Naive thymus-derived CD4-positive, alpha-beta T cell (primary cell): ENCODE measurements at regions not wholly inside any gene's neighbourhood (a gene's known extent, or its start where the extent isn't known, plus 50 kb on each side); places are given as distances from the start of the nearest gene placed in this dataset.

Source experiments
- ATAC-seq: fragments of 150-1000 bp; cut with Tn5 transposase; 2 replicates; pipeline ENCODE4 v1.10.0; 2021; ENCODE audit warnings: mild to moderate bottlenecking, moderate library complexity
- CTCF ChIA-PET: fragments of 350-600 bp; sonication (Branson Sonifier 250); formaldehyde crosslinking; loops from one replicate; lab custom pipeline; 2021; ENCODE audit warnings: antibody characterized with exemption; lab: Charles Lee
- POLR2A ChIA-PET: fragments of 350-600 bp; sonication (Branson Sonifier 250); formaldehyde crosslinking; loops from one replicate; lab custom pipeline; 2021; ENCODE audit warnings: antibody characterized with exemption, inconsistent platforms; lab: Charles Lee
- DNase-seq, 9 donors: peaks; one replicate each; pipeline versions ENCODE4 v3.0.0 to v3.0.0-alpha.2; 2020 to 2022; ENCODE audit warnings: mixed read lengths in 1 of 9
- H3K27ac ChIP-seq: one replicate; pipeline ENCODE4 v1.7.0; 2013; ENCODE audit warnings: mild to moderate bottlenecking, low read depth, low read length, moderate library complexity
- H3K27me3 ChIP-seq, 2 donors: one replicate each; pipeline ENCODE4 v1.7.0; 2013; ENCODE audit warnings: low read length in 2 of 2, mild to moderate bottlenecking in 2 of 2, moderate library complexity in 2 of 2; ENCODE audit not compliant: control insufficient read depth in 2 of 2, insufficient read depth in 2 of 2
- H3K36me3 ChIP-seq, 3 experiments: 1 replicate in 2 of 3; 2 replicates in 1 of 3; pipeline ENCODE4 v1.7.0; 2013; ENCODE audit warnings: low read length in 3 of 3, mild to moderate bottlenecking in 3 of 3, moderate library complexity in 1 of 3; ENCODE audit not compliant: insufficient read depth in 3 of 3, control insufficient read depth in 2 of 3
- H3K4me1 ChIP-seq, 2 donors: one replicate each; pipeline ENCODE4 v1.7.0; 2013; ENCODE audit warnings: low read length in 2 of 2, mild to moderate bottlenecking in 2 of 2, moderate library complexity in 1 of 2; ENCODE audit not compliant: control insufficient read depth in 2 of 2, insufficient read depth in 2 of 2
- H3K4me3 ChIP-seq: 2 replicates; pipeline ENCODE4 v1.7.0; 2013; ENCODE audit warnings: mild to moderate bottlenecking, low read length
- H3K9me3 ChIP-seq, 3 experiments: 1 replicate in 2 of 3; 2 replicates in 1 of 3; pipeline ENCODE4 v1.7.0; 2013; ENCODE audit warnings: low read length in 3 of 3; ENCODE audit not compliant: control insufficient read depth in 2 of 3
- H3K27ac Mint-ChIP-seq, 9 donors: one replicate each; pipeline ENCODE4 v1.8.0; 2020 to 2022; ENCODE audit warnings: mixed read lengths in 9 of 9, mild to moderate bottlenecking in 8 of 9, moderate library complexity in 5 of 9, inconsistent platforms in 2 of 9
- H3K27me3 Mint-ChIP-seq, 5 donors: one replicate each; pipeline ENCODE4 v1.8.0; 2021 to 2022; ENCODE audit warnings: mixed read lengths in 5 of 5, mild to moderate bottlenecking in 1 of 5
- H3K36me3 Mint-ChIP-seq, 5 donors: one replicate each; pipeline ENCODE4 v1.8.0; 2020 to 2022; ENCODE audit warnings: mixed read lengths in 5 of 5, mild to moderate bottlenecking in 3 of 5, inconsistent platforms in 1 of 5
- H3K4me1 Mint-ChIP-seq, 7 donors: one replicate each; pipeline ENCODE4 v1.8.0; 2020 to 2022; ENCODE audit warnings: mixed read lengths in 7 of 7, mild to moderate bottlenecking in 3 of 7, inconsistent platforms in 1 of 7
- H3K4me3 Mint-ChIP-seq, 10 donors: one replicate each; pipeline ENCODE4 v1.8.0; 2020 to 2022; ENCODE audit warnings: mild to moderate bottlenecking in 10 of 10, mixed read lengths in 10 of 10, moderate library complexity in 6 of 10, inconsistent platforms in 2 of 10
- H3K9me3 Mint-ChIP-seq, 11 donors: one replicate each; pipeline ENCODE4 v1.8.0; 2020 to 2022; ENCODE audit warnings: mixed read lengths in 11 of 11, mild to moderate bottlenecking in 4 of 11, inconsistent platforms in 1 of 11, moderate library complexity in 1 of 11
- intact Hi-C, 2 donors: fragments of 100-400 bp; cut with micrococcal nuclease; formaldehyde crosslinking; loops; one replicate each; pipeline ENCODE4 v1.15.1; 2023

DNA sequence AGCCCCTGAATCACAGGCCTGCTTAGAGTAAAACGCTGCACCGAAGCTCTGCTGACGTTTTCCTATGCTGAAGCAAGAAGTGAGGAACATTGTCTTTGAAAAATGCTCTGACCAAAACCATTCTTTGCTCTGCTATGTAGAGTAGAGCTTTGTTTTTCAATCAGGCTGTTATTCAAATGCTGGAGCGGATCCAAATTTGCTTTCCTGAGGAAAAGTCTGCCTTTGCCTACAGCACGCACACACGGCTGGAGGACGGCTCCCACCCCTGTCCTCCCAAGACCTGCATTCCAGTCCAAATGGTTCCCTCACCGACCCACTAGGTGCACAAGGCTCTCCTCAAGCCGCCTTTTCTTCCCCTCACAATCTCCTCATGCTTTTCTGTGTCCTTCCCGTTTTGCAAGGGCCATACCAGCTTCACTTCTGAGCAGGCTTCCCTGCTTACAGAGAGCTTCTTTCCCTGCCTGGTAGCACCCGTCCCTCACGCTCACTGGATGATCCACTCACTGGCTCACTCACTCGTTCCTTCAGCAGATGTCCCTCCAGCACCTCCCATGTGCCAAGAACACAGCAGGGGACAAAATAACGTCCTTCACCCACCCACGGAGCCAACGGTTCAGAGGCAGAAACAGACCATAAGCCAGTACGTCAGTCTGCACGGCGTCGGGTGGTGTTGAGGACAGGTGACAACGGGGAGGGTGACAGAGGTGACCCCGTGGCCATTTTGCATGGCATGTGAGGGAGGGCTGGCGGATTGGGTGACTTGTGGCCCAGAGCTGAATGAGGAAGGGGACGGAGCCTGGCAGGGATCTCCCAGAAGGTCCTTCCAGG is 137.9 kb upstream of the NEDD9 start:
- intact Hi-C loops = no loop called here
- H3K36me3 Mint-ChIP-seq = peaks cover 8 to 67% (median 45%) of the 10 kb centered on the region in 5 donors
- no peak overlapping the region for H3K4me3 ChIP-seq

GRCh38 chr6:11368760-11369159 is 136.3 kb upstream of the NEDD9 start:
- peaks cover 8 to 67% (median 47%) of the 10 kb centered on the region in 5 donors for H3K36me3 Mint-ChIP-seq

More for the DNA sequence above, 137.9 kb upstream of the NEDD9 start:
- Mint-ChIP-seq H3K27me3 (no peaks in the 10 kb centered on the region), H3K4me3 (no peak overlapping the region), H3K27ac (peak overlapping the region in 3 of 9 donors; percentile 11 to 73 (median 71)), H3K4me1 (peaks cover 65 to 83% (median 82%) of the 10 kb centered on the region in 7 donors), H3K9me3 (peaks cover 0 to 10% (median 0%) of the 10 kb centered on the region in 11 donors)
- no peaks in the 10 kb centered on the region for H3K9me3 ChIP-seq
- ATAC-seq (no peak), DNase-seq (no peak)
- no peak overlapping the region for H3K27ac ChIP-seq
- peaks cover 12 to 37% of the 10 kb centered on the region in 2 donors for H3K4me1 ChIP-seq
- H3K27me3 ChIP-seq = no peaks in the 10 kb centered on the region
- ChIA-PET POLR2A (interaction anchor here (0.8 to 1.4 kb wide), 2 partner anchors 10 to 12 kb away, joined by 5 to 7 read pairs; no protein-coding TSS in a partner anchor), CTCF (no interaction called here)
- peaks cover 0 to 3% (median 0%) of the 10 kb centered on the region in 3 experiments for H3K36me3 ChIP-seq

DNA sequence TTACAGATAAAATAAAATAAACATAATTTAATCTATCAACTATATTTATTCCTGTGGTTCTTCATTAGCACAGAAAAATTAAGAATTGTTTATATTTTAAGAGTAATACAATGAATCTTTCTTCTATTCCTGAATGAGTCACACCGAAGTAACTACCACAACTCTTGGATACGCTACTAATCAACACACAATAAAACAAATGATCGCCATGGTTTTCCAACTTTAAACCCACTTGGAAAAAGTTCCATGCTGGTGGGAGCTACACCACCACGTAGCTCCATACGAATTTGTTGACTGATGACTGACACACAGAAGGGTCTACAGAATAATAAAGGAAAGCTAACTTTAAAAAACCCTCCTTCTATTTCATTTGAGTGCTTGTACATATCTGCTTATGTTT is 135.8 kb upstream of the NEDD9 start:
- Mint-ChIP-seq H3K27ac (peak overlapping the region in 2 of 9 donors; percentile 4 to 8), H3K36me3 (peaks cover 8 to 69% (median 47%) of the 10 kb centered on the region in 5 donors), H3K27me3 (no peaks in the 10 kb centered on the region), H3K4me1 (peaks cover 56 to 85% (median 76%) of the 10 kb centered on the region in 7 donors), H3K9me3 (peaks cover 0 to 10% (median 0%) of the 10 kb centered on the region in 11 donors), H3K4me3 (peak overlapping the region in 1 of 10 donors; percentile 0)
- Histone ChIP-seq H3K27me3 (no peaks in the 10 kb centered on the region), H3K27ac (no peak overlapping the region), H3K4me3 (no peak overlapping the region), H3K36me3 (no peaks in the 10 kb centered on the region), H3K9me3 (no peaks in the 10 kb centered on the region), H3K4me1 (peaks cover 0 to 22% of the 10 kb centered on the region in 2 donors)
- intact Hi-C loops = loop anchor here in 1 of 2 donors (5.0 kb wide), 1 partner anchor 44 kb away; no protein-coding TSS in a partner anchor
- DNase-seq (no peak), ATAC-seq (no peak)
- POLR2A ChIA-PET = no interaction called here
- CTCF ChIA-PET = no interaction called here

More at GRCh38 chr6:11368760-11369159, 136.3 kb upstream of the NEDD9 start:
- H3K27ac Mint-ChIP-seq = peak overlapping the region in 3 of 9 donors; percentile 5 to 56 (median 8)
- Histone ChIP-seq H3K27me3 (no peaks in the 10 kb centered on the region), H3K9me3 (no peaks in the 10 kb centered on the region), H3K36me3 (no peaks in the 10 kb centered on the region), H3K27ac (no peak overlapping the region), H3K4me3 (no peak overlapping the region), H3K4me1 (peaks cover 0 to 25% of the 10 kb centered on the region in 2 donors)
- DNase-seq (no peak), ATAC-seq (no peak)
- peaks cover 57 to 82% (median 78%) of the 10 kb centered on the region in 7 donors for H3K4me1 Mint-ChIP-seq
- ChIA-PET POLR2A (no interaction called here), CTCF (no interaction called here)
- H3K9me3 Mint-ChIP-seq = peaks cover 0 to 10% (median 0%) of the 10 kb centered on the region in 11 donors
- H3K27me3 Mint-ChIP-seq = no peaks in the 10 kb centered on the region
- H3K4me3 Mint-ChIP-seq = peak overlapping the region in 2 of 10 donors; percentile 0 to 15
- intact Hi-C loops = loop anchor here in 1 of 2 donors (5.0 kb wide), 1 partner anchor 44 kb away; no protein-coding TSS in a partner anchor

DNA sequence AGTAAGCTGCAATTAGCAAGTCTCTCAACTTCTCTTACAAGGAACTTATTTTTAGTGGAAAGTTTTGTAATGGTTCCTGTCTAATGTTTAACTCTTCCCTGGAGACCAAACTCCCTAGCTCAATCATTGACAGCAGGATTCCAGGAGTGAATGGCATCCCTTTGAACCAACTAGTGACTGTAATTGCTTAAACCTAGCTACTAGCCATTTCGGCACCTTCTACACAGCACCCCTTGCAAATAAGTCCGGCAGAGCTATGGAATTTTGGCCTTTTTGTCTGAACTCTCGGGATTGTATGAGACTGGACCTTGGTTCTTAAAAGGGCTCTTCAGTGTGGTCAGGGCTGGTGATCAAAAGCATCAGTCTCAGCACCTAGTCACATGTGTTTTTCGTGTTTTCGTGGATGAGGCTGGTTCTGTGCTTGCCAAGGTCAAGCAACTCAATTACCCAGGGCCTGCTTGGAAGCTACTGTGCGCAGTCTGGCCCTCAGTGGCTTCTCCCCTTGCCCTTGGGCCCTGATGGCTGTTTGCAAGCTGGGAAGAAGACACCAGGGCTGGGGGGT is 135.3 kb upstream of the NEDD9 start:
- no peak overlapping the region for H3K27ac ChIP-seq
- intact Hi-C loops = loop anchor here in 1 of 2 donors (2.0 to 5.0 kb wide), 3 partner anchors 43 to 135 kb away; partner anchors contain the start of gene NEDD9
- ATAC-seq = no peak
- Mint-ChIP-seq H3K27ac (peak overlapping the region in 3 of 9 donors; percentile 33 to 90 (median 84)), H3K27me3 (no peaks in the 10 kb centered on the region), H3K36me3 (peaks cover 7 to 72% (median 51%) of the 10 kb centered on the region in 5 donors), H3K9me3 (peaks cover 0 to 8% (median 0%) of the 10 kb centered on the region in 11 donors), H3K4me3 (peak overlapping the region in 5 of 10 donors; percentile 14 to 73 (median 37)), H3K4me1 (peaks cover 55 to 89% (median 75%) of the 10 kb centered on the region in 7 donors)
- H3K4me3 ChIP-seq = no peak overlapping the region
- H3K27me3 ChIP-seq = no peaks in the 10 kb centered on the region
- no peaks in the 10 kb centered on the region for H3K36me3 ChIP-seq
- CTCF ChIA-PET = no interaction called here
- peaks cover 0 to 22% of the 10 kb centered on the region in 2 donors for H3K4me1 ChIP-seq
- POLR2A ChIA-PET = no interaction called here
- H3K9me3 ChIP-seq = no peaks in the 10 kb centered on the region
- DNase-seq = no peak

- Mint-ChIP-seq H3K4me1 (peaks cover 52 to 89% (median 75%) of the 10 kb centered on the region in 7 donors), H3K9me3 (peaks cover 0 to 3% (median 0%) of the 10 kb centered on the region in 11 donors), H3K27me3 (no peaks in the 10 kb centered on the region), H3K4me3 (peak overlapping the region in 8 of 10 donors; percentile 27 to 73 (median 48)), H3K36me3 (peaks cover under 1 to 71% (median 51%) of the 10 kb centered on the region in 5 donors), H3K27ac (peak overlapping the region in 6 of 9 donors; percentile 33 to 90 (median 65))
- CTCF ChIA-PET = no interaction called here
- H3K36me3 ChIP-seq = peaks cover 0 to 2% (median 0%) of the 10 kb centered on the region in 3 experiments
- POLR2A ChIA-PET = no interaction called here
- no peaks in the 10 kb centered on the region for H3K9me3 ChIP-seq
- intact Hi-C loops = loop anchor here in 1 of 2 donors (1.0 to 5.0 kb wide), 5 partner anchors 13 to 134 kb away; partner anchors contain the start of gene NEDD9
- DNase-seq (peak in 1 of 9 donors; percentile 7), ATAC-seq (peak; percentile 6)
- no peak overlapping the region for H3K4me3 ChIP-seq
- H3K27ac ChIP-seq = no peak overlapping the region
- H3K4me1 ChIP-seq = peaks cover 0 to 22% of the 10 kb centered on the region in 2 donors
- no peaks in the 10 kb centered on the region for H3K27me3 ChIP-seq
Measured at GRCh38 chr6:11366934-11367637, 134.6 kb upstream of the NEDD9 start.
